ENCODE measurements at regions not wholly inside any gene's neighbourhood (a gene's known extent, or its start where the extent isn't known, plus 50 kb on each side); places are given as distances from the start of the nearest gene placed in this dataset.

DNA sequence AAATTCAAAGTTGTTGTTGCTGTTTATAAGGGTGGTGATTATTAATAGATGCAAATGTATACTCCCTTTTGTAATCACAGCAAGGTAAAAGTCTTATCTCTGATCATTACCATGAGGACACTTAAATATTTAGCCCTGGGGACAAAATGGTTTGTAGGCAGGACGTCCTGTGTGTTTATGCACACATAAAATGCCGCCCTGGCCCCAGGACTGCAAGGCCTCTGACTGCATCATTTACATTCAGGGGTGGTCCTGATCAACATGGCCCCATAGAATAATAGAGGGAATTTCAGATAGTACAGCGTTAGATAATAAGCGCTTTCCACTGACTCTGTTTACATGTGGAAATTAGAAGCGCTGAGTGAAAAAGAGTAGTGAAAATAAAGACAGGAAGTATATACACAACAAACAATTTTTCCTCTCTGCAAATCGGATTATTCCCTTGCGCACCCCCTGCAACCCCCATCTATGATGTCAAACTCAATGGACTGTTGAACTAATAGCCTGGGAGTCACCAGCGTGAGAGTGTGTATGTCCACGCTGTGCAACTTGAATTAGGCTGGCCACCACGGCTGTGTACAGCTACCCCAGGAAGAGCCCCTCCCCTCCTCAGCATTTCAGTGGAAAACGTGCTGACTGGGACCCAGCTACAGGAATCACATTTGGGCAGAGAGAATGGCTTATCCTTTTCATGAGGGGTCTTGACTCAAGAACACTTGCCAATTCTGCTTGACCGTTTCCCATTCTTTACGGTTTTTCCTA lies 291.5 kb downstream of the SOX11 start:
- no peaks in the 10 kb centered on the region for H3K27me3 ChIP-seq
- no peaks in the 10 kb centered on the region for H3K9me3 ChIP-seq
- no peaks in the 10 kb centered on the region for H3K4me1 ChIP-seq
- H3K36me3 ChIP-seq: no peaks in the 10 kb centered on the region
- ATAC-seq: no peak
- DNase-seq: no peak
- TF ChIP-seq, protein P1, sequence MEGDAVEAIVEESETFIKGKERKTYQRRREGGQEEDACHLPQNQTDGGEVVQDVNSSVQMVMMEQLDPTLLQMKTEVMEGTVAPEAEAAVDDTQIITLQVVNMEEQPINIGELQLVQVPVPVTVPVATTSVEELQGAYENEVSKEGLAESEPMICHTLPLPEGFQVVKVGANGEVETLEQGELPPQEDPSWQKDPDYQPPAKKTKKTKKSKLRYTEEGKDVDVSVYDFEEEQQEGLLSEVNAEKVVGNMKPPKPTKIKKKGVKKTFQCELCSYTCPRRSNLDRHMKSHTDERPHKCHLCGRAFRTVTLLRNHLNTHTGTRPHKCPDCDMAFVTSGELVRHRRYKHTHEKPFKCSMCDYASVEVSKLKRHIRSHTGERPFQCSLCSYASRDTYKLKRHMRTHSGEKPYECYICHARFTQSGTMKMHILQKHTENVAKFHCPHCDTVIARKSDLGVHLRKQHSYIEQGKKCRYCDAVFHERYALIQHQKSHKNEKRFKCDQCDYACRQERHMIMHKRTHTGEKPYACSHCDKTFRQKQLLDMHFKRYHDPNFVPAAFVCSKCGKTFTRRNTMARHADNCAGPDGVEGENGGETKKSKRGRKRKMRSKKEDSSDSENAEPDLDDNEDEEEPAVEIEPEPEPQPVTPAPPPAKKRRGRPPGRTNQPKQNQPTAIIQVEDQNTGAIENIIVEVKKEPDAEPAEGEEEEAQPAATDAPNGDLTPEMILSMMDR (IDR thresholded peaks at IDR 0.05): no peak
- TF ChIP-seq POLR2A (IDR thresholded peaks at IDR 0.05): no peak
- intact Hi-C loops (cut with DNase I): no loop called here
- H3K4me3 ChIP-seq: no peak overlapping the region
- 72% methylated on average over 13 of the region's 13 CpGs for WGBS (ENCODE audit: insufficient coverage, low coverage, low lambda C conversion rate, missing lambda C conversion rate)
- no peak overlapping the region for H3K27ac ChIP-seq

DNA sequence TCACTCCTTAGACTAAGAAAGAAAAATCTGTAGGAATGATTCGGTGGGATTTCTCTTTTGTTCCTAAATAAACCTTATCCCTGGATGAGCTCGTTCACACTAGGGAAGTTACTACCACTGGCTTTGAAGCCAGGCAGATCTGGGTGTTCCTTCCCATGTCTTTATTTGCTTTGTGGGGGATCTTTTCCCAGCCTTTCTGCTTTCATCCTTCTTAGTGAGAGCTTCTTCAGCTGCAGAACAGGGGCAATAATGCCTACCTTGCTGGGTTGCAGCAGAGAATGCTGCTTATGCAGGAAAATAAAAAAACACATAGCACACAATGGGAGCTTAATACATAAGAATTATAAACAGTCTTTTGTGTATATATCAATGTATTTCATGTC lies 292.1 kb downstream of the SOX11 start:
- no peak overlapping the region for H3K27ac ChIP-seq
- 31% methylated on average over 2 of the region's 2 CpGs for WGBS (ENCODE audit: insufficient coverage, low coverage, low lambda C conversion rate, missing lambda C conversion rate)
- no peak overlapping the region for H3K4me3 ChIP-seq
- H3K9me3 ChIP-seq: no peaks in the 10 kb centered on the region
- ATAC-seq (no peak), DNase-seq (no peak)
- no peak for TF ChIP-seq POLR2A (IDR thresholded peaks at IDR 0.05)
- TF ChIP-seq, protein P1 (IDR thresholded peaks at IDR 0.05): no peak
- intact Hi-C loops (cut with DNase I): no loop called here
- H3K4me1 ChIP-seq: no peaks in the 10 kb centered on the region
- H3K36me3 ChIP-seq: no peaks in the 10 kb centered on the region
- H3K27me3 ChIP-seq: no peaks in the 10 kb centered on the region

DNA sequence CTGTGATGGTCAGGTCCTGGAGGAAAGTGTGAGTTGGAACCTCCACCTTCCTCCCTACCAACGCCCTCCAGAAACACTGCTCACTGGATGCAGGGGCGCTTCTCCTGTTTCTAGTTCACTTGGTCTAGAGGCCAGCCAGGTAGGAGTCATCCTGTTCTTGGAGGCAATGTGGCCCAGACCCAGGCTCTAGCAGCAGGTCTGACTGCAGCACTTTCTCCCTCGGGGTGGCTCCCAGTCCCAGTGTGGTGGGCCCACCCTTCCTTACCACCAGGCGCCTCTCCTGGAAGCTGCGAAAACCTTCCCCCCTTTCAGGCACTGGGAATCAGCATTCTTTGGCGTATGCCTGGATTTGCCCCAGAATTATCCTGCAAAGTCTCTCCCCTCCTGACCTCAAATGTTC lies 292.8 kb downstream of the SOX11 start:
- no peak for ATAC-seq

DNA sequence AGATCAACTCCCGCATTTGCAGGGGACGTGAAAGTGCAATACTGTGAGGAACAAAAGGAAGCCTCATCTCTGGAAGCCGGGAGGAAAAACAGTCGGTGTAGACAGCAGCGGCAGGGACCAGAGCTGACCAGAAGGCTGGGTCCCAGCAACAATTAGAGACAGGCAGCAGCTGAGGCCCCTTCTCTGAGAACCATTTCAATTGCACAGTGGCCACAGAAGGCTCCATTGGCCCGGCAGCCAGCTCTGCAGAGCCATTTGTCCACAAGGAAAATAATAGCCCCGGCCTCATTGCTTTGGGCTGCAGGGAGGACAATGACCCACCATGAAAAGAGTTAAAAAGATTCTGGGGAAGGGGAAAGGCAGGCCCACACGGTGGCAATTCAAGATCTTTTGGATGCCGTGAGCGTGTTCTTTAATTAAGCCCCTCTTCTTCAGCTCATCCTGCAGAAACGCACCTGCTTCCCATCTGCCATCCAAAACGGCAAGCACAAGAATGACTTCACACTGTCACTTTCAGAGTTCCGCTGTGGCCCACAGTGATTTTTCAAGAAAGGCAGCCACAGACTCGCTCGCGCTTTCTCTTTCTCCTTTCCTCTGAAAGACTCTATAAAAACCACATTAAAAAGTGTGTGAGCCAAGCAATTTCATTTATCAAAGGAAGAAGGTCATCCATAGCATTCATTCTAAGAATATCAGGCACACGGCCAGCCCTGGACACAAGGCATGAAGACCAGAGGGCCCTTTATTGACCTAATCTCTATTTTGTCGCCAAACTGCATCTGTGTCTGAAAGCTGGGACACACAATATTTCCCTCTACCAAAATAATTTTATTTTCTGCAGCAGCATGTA lies 293.6 kb downstream of the SOX11 start:
- no peaks in the 10 kb centered on the region for H3K4me1 ChIP-seq
- ATAC-seq (no peak), DNase-seq (no peak)
- intact Hi-C loops (cut with DNase I): no loop called here
- no peak overlapping the region for H3K27ac ChIP-seq
- no peaks in the 10 kb centered on the region for H3K9me3 ChIP-seq
- no peak overlapping the region for H3K4me3 ChIP-seq
- no peak for TF ChIP-seq POLR2A (IDR thresholded peaks at IDR 0.05)
- H3K27me3 ChIP-seq: no peaks in the 10 kb centered on the region
- H3K36me3 ChIP-seq: no peaks in the 10 kb centered on the region
- WGBS (ENCODE audit: insufficient coverage, low coverage, low lambda C conversion rate, missing lambda C conversion rate): 73% methylated on average over 16 of the region's 18 CpGs

More for the DNA sequence above, 292.8 kb downstream of the SOX11 start:
- no peaks in the 10 kb centered on the region for H3K9me3 ChIP-seq
- H3K27me3 ChIP-seq: no peaks in the 10 kb centered on the region
- intact Hi-C loops (cut with DNase I): no loop called here
- H3K36me3 ChIP-seq: no peaks in the 10 kb centered on the region
- TF ChIP-seq POLR2A (IDR thresholded peaks at IDR 0.05): no peak
- TF ChIP-seq, protein P1 (IDR thresholded peaks at IDR 0.05): no peak
- DNase-seq: no peak
- H3K4me1 ChIP-seq: no peaks in the 10 kb centered on the region
- H3K27ac ChIP-seq: no peak overlapping the region
- H3K4me3 ChIP-seq: no peak overlapping the region
- WGBS (ENCODE audit: insufficient coverage, low coverage, low lambda C conversion rate, missing lambda C conversion rate): 17% methylated on average over 2 of the region's 6 CpGs

Measured in right lobe of liver (tissue), 6 donors.